ENCODE measurements at regions not wholly inside any gene's neighbourhood (a gene's known extent, or its start where the extent isn't known, plus 50 kb on each side); places are given as distances from the start of the nearest gene placed in this dataset.
"Not testable (repeated sequence)": the region's sequence is repeated elsewhere in the genome, so short reads cannot be mapped to it uniquely, and the experiment has no call there.

DNA sequence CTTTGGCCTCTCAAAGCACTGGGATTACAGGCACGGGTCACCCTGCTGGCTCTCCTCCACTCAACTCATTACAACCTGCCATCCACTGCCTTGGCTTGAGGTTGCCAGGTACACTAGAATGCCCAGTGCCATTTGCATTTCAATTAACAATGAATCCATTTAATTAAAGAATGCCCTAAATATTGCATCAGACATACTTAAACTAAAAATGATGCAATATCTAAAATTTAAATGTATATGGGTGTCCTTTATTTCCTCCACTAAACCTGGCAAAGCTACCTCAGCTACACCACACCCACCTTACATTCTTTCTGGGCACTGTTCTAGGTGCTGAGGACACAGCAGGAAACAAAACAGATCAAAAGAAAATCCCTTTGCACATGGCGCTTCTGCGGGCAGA is 382.2 kb upstream of the ZFHX3 start:
- no peak for DNase-seq

GRCh38 chr16:73428121-73428520 is 380.2 kb upstream of the ZFHX3 start:
- DNase-seq: no peak

DNA sequence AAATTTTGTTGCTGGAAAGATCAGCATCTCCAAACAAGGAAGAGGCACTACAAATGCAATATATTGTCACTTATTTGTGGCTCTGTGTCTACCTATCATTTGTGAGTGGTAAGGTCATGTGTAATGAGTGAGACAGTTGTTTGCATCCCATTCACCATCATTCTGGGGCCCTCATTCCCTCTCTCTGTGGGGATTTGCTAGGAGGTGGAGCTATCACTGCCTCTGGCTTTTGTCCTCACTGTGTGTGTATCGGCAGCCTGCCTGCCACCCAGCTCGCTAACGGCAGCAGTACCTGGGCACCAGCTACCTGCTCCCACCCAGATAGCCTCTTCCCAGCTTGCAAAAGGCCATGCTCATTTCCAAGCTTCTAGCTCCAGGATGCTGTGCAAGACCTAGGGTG is 379.2 kb upstream of the ZFHX3 start:
- no peak for DNase-seq

- DNase-seq: no peak
Measured at GRCh38 chr16:73426433-73427160, 378.7 kb upstream of the ZFHX3 start.

GRCh38 chr16:73420676-73421075 is 372.7 kb upstream of the ZFHX3 start:
- no peak for DNase-seq

GRCh38 chr16:73420244-73420643 is 372.3 kb upstream of the ZFHX3 start:
- no peak for DNase-seq

- no peak for DNase-seq
Measured at GRCh38 chr16:73418691-73419090, 370.8 kb upstream of the ZFHX3 start.

- DNase-seq: no peak
Measured at GRCh38 chr16:73418051-73418450, 370.1 kb upstream of the ZFHX3 start.

- no peak for DNase-seq
Measured at GRCh38 chr16:73415286-73415685, 367.4 kb upstream of the ZFHX3 start.

- DNase-seq: no peak
Measured at GRCh38 chr16:73414638-73415037, 366.7 kb upstream of the ZFHX3 start.

GRCh38 chr16:73413830-73414190 is 365.9 kb upstream of the ZFHX3 start:
- DNase-seq: no peak

GRCh38 chr16:73413091-73413829 is 365.3 kb upstream of the ZFHX3 start:
- no peak for DNase-seq

DNA sequence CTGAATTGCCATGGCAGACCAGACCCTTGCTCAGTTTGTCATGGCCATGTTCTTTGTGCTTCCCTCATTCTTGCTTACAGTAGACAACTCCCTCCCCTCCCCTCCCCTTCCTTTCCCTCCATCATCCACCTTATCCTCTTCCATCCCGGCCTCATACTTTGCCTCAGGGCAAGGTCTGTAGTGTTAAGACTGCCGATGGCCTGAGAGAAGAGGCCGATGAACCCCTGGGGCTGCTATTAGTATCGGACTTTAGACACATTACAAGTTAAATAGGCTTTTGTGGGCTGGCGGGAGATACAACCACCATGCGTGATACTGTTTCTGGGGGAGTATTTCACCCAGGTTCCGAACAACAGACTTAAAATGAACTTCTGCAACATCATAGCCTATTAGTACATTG is 364.5 kb upstream of the ZFHX3 start:
- DNase-seq: no peak

DNA sequence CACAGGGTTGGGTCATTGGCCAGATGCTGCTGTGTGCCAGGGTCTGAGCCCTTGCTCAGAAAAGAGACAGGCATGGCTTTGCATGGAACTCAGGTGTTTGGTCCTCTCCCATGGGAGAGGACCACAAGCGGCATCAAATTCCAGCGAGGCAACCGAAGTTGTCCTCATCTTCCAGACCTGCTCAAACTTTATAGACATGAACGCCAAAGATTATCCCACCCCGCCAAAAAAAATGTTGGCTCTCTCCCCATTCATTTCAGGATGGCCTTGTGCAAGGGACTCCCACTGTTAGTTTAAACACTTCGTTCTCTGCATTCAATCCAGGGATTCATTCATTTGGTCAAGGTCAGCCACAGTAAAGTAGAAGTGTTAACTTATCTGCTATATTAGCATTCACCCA is 360.8 kb upstream of the ZFHX3 start:
- no peak for DNase-seq

GRCh38 chr16:73408311-73408710 is 360.4 kb upstream of the ZFHX3 start:
- no peak for DNase-seq

DNA sequence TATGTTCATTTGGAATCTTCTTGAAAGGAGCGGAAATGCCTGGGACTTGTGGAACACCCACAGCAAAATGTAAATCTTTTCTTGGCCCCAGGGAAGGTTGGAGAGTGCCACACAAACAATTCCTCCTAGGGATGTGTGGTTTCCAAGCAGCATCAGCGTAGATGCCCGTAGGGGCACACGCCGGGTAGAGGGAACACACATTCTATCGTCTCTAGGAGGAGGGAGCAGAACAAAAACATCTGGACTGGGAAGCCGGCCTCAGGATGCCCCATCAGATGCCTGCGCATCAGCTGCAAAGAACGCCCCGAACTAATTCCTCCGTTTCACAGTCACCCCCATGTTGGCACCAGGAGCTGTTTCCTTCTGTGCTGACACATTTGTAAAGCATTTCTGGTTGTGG is 357.9 kb upstream of the ZFHX3 start:
- DNase-seq: no peak

DNA sequence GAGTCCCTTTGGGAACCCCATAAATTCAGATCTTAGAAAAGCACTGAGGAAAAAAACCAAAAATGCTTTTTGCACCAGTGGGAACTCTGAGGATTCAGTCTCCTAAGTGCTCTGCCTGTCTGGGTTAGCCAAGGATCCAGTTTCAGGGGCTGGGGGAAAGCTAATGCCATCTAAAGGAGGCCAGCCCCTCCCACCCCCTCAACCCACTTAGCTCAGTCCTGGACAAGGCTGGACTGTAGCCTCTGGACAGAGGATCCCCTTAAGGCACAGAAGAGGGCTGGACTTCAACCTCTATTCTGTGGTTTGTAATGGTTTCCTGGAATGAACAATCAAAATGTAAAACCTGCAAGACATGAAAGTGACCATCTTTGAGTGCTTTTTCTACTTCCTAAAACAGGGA is 356.1 kb upstream of the ZFHX3 start:
- no peak for DNase-seq

- no peak for DNase-seq
Measured at GRCh38 chr16:73403291-73403690, 355.4 kb upstream of the ZFHX3 start.

DNA sequence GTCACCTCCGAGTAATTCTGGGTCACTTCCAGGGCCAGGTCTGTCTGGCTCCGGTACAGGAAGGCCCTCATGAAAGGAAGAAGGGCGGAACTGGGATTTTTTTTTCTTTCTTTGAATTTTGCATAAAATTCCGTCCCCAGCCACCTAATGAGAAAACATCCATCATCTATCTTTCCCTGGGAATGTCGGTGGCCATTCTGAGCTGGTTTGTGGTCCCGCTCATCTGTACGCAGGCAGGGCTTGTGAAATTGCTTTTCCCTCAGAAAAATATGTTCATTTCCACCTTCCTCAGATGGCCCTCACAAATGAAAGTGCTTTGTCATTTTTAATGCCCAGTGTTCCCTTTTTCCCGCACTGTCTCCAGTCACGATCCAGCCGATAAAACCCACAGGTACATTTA is 353.0 kb upstream of the ZFHX3 start:
- no peak for DNase-seq

GRCh38 chr16:73399997-73400396 is 352.1 kb upstream of the ZFHX3 start:
- DNase-seq: no peak

GRCh38 chr16:73399486-73399885 is 351.6 kb upstream of the ZFHX3 start:
- no peak for DNase-seq

DNA sequence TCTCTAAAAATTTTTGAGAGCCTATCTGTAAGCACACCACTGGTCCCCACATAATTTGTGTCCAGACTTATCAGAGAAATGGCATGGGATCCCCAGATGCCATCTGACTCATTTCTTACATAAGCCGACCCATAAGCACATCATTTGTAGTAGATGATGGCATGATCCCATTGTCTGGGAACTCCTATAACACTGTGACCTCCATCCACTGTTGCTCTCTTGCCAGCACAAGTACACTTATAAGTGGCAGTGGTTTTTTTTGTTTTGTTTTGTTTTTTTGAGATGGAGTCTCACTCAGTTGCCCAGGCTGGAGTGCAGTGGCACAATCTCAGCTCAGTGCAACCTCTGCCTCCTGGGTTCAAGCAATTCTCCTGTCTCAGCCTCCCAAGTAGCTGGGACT is 350.7 kb upstream of the ZFHX3 start:
- not testable (repeated sequence) for DNase-seq

- no peak for DNase-seq
Measured at GRCh38 chr16:73396556-73396955, 348.6 kb upstream of the ZFHX3 start.

DNA sequence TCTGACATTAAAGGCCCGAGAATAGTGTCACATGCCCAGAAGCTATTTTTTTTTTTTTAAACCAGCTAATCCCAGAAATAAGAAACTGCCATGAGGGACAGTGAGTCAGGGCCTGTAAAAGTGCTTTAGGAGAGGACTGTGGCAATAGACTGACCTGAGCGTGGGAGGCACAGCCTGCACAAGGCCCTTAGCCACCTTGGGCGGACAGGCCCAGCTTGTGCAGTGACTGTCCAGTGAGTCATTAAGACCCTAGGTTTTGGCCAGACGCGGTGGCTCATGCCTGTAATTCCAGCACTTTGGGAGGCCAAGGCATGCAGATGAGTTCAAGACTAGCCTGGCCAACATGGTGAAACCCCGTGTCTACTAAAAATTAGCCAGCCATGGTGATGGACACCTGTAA is 343.0 kb upstream of the ZFHX3 start:
- DNase-seq: no peak

GRCh38 chr16:73390491-73390890 is 342.6 kb upstream of the ZFHX3 start:
- DNase-seq: no peak
